HG02885 (cell line): ENCODE measurements at regions not wholly inside any gene's neighbourhood (a gene's known extent, or its start where the extent isn't known, plus 50 kb on each side); places are given as distances from the start of the nearest gene placed in this dataset.
"Not testable (repeated sequence)": the region's sequence is repeated elsewhere in the genome, so short reads cannot be mapped to it uniquely, and the experiment has no call there.

Source experiments
- ATAC-seq: cut with Tn5 transposase; IDR thresholded peaks from one replicate; pipeline ENCODE4 v1.9.1; 2021; ENCODE audit warnings: mild to moderate bottlenecking; ENCODE audit not compliant: unreplicated experiment, poor library complexity

DNA sequence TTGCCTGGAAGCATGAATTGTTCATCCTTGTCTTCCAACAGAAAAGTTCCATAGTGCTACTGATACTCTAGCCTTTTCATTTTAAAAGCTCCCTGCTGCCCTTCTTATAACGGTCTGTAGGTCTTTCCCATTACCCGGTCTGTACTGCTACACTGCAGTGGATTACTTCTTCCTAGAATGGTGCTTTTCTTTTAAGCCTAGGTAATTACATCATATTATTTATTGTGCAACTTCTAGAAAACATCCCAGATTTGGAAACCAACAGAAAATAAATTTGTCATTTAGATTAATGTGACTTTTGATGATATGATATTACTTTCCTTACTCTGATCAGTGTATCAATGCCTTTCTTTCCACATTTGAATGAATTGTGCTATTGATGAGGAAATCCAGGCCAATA lies 199.4 kb downstream of the TANC2 start:
- no peak for ATAC-seq

DNA sequence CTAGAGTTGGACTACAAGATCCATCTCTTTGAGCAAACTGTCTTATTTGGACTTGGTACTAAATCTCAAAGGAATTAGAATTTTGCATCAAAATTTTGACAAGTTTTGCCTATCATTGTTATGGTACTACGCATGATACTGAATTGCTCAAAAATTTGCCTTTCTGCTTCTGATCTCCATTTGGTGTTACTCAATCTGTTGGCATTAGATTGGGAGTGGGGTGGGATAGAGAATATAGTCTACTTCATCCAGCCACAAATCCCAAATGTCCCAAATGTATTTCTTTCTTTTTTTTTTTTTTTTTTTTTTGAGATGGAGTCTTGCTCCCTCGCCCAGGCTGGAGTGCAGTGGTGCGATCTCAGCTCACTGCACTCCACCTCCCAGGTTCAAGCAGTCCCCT lies 204.8 kb downstream of the TANC2 start:
- ATAC-seq, result no peak

DNA sequence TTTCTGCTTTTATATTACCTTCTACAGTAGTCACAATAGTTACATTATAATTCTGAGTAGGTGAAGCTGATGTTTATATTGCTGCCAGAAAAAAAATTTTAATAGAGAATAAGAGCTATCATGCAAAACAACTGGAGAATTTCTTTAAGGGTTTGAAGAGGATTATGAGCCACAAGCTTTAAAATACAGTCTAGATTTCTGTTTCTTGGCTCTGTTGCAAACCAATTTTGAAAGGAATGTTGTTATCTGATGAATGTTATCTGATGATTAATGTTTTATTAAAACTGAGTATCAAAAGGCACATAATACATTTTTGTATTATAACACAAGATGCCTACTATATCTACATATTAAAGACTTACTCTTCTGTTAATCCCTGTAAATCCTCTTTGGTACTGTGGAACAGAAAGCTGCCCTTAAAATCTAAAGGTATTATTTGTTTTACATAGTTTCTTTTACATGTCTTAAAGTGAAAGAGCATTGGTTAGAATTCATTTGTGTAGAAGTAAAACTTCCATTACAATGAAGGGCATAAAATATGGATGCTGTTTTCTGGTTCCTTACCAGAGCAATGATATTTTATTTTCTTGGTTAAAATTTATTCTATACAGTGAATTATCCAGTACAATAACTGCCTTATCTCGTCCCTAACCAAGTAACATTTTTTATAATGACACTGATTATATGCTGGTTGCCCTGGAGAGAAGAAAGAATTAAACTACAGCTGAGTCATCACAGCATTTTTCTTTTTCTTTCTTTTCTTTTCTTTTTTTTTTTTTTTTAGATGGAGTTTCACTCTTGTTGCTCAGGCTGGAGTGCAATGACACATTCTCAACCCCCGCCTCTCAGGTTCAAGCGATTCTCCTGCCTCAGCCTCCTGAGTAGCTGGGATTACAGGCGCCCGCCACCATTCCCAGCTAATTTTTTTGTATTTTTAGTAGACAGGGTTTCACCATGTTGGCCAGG lies 205.7 kb downstream of the TANC2 start:
- no peak for ATAC-seq

DNA sequence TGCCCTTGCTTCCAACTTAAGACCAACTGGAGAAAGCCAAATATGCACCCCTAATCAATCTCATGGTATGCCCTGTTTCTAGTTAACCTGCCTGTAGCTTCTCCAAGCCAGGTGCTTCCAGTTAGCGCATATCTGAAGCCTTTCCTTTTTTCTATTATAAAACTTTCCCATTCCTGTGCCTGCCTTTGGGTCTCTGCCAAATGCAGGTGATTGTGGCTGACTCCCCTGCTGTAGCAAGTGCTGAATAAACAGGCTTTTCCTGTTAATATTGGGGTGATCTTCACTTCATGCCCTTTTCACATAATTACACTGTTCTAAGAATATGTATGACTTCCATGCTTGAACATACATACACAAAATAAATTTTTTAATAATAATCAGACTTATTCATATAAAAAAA lies 207.4 kb downstream of the TANC2 start:
- no peak for ATAC-seq

DNA sequence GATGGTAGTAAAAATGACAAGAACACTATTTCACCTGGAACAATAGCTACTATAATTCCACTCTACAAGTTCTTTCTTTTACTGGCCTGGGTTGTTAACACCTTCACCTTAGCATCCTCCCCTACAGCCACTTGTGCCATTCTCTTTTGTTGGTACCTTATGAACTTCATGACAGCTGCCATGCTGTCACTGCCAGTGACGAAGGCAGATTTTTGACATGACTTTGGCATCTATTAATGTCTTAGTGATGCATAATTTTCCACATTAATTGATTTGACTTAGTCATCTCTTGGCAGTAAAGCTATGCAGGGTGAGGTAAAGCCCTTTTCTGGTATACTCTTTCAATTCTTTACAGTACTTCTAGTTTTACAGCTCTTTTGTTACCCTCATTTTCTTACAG lies 207.9 kb downstream of the TANC2 start:
- ATAC-seq, result no peak

DNA sequence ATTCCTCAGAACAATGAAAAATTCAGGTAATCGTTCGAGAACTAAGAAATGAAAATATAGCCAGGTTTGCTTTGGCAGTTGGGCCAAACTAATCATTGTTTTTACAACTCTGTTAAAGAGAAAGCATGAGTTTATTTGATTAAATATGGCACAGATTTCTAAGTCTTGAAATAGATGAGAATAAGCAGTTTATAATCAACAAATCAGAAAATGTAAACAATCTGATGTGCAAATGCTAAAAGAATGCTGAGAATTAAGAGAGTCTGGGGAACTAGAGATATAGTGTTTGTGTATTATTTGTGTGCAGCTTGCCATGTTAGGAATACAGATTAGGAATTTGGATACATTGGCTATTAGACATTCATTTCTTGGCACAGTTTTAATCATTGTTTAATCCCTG lies 212.5 kb downstream of the TANC2 start:
- no peak for ATAC-seq

DNA sequence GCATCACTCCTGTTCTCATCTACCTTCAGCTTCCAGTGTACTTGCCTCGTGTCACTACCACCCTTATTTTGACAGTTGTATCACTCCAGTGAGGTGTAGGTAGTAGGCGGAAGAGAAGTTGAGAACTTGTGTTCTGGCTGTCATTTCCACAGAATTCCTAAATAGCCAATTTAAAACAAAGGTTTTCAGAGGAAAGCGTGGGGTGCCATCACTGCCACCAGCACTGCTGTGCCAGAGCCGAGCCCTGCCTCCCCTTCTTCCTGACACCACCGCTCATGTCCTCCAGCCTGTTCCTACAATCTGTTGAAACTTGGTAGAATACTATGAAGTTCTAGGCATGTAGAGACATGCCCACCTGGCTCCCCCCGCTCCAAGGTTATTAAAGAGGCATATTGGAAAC lies 215.8 kb downstream of the TANC2 start:
- no peak for ATAC-seq

DNA sequence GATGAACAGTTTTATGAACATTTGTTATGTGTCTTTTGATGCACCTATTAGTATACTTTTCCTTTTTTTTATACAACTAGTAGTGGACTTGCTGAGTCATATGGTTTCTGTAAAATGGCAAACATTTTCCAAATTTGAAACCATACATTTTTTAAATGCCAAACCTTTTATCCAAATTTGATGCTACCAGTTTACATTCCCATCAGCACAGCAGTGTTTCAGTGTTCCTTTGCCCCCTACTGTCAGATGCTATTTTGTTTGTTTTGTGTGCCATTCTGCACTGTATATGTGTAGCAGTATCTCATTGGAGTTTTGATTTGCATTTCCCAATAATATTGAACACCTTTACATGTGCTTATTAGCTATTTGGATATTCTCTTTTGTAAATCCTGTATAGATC lies 219.4 kb downstream of the TANC2 start:
- no peak for ATAC-seq

DNA sequence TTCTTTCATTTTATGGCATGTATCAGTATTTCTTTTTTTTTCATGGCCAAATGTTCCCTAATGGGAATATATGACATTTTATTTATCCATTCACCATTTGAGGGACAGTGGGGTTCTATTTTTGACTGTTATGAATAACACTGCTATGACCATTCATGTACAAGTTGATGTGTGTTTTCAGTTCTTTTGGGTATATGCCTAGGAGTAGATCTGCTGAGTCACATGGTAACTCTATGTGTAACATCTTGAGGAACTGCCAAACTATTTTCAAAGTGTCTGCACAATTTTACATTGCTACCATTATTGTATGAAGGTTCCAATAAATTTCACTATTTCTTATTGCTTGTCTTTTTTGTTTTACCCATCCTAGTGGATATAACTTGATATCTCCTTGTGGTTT lies 223.0 kb downstream of the TANC2 start:
- ATAC-seq, result no peak

DNA sequence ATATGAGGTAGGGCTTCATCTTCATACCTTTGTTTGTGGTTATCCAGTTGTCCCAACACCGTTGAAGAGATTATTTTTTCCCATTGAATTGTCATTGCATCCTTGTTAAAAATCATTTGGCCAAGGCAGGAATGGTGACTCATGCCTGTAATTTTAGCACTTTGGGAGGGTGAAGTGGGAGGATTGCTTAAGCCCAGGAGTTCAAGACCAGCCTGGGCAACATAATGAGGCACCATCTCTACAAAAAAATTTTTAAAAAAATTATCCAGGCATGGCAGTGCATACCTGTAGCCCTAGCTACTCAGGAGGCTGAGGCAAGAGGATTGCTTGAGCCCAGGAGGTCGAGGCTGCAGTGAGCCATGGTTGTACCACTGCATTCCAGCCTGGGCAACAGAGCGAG lies 223.9 kb downstream of the TANC2 start:
- no peak for ATAC-seq

DNA sequence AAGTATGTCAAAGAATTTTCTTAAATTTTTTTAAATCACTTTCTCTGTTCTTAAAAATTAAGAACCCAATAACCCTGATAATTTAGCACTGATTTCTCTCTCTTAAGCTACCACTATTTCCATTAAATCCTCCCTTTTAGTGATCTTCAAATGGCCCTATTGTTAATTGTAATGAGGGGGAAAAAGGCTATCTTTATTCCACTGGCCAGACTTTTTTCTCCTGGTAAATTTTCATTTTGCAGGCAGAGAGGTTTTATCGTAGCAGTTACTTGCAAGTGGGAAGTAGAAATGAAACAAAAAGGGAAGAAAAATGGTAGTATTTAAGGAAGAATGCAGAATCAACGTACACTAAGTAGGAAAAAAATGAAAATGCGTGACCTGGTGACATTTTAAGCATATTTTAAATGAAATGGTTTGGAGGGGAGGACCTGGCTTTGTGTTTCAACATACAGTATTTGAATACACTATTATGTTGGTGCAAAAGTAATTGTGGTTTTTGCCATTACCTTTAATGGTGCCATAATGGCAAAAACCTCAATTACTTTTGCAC lies 224.9 kb downstream of the TANC2 start:
- ATAC-seq, result no peak

DNA sequence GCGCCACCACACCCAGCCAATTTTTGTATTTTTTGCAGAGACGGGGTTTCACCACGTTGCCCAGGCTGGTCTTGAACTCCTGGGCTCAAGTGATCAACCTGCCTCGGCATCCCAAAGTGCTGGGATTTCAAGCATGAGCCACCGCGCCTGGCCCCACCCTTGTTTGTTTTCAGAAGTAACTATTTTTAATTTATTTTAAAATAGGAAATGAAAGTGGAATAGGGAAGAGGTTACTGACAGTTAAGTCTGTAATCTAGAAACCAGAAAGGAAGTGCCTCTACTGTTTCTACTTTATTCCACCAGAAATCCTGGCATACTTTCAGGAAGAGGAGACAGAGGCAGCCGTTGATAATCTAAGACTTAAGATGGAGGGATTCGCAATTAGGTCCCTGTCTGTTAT lies 225.6 kb downstream of the TANC2 start:
- no peak for ATAC-seq

DNA sequence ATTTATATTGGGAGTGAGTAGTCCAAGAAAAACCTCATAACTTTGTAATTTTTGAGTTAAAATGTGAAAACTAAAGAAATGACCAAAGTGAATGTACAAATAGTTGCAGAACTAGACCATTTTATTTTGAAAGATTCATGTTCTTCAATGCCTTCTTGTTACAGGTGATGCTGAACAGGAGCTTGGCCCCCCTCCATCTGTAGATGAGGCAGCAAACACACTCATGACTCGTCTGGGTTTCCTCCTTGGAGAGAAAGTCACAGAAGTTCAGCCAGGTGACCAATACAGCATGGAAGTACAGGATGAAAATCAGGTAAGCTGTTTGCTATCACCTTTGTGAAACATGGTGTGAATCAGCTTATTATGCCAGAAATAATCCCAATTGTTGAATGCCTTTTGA lies 227.8 kb downstream of the TANC2 start:
- no peak for ATAC-seq

DNA sequence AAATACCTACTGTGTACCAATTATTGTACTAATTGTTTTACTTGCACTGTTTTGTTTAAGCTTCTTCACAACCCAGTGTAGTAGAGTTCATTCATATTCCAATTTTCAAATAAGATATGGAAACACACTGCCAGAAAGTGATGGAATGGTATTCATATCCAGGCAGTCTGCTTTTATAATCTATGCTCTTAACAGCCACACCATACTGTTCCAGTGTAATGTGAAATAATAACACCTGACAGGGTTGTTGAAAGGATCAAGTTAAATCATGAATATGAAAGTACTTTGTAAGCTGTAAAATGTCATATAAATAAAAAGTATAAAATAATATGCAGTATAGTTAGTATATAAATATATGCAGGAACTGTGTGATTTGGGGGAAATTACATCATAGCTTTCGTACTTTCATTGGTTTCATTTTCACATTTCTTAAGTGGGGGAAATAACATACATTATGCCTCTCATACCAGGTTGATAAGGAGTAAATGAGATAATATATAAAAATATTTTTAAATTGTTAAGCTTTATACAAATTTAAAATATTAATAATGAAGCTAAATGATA lies 230.8 kb downstream of the TANC2 start:
- ATAC-seq, result no peak

DNA sequence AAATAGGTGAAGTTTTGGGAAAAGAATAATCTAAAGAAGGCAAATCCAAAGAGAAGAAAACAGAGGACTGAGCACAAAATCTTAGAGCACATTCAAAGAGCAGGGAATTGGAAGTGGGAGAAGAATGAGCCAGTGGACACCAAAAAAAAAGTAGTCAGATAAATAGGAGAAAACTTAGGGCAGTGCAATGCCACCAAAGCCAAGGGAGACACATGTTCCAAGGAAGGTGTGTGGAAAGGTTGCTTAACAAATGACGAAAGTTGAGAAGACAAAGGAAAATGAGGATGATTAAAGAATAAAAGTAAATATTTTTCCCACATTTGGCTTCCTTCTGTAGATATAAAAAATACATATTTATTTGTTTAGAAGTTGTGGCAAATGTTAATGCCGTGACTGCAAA lies 237.6 kb downstream of the TANC2 start:
- ATAC-seq, result no peak

DNA sequence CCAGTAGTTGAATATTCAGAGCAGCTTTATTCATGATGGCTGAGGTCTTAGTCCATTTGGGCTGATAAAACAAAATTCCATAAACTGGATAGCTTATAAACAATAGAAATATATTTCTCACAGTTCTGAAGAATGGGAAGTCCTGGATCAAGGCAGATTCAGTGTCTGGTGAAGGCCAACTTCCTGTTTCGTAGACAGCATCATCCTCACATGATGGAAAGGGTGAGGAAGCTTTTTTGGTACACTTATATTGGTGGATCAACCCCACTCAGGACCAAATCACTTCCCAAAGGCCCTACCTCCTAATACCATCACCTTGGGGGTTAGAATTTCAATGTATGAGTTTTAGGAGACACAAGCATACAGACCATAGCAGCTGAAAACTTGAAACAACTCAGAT lies 224.2 kb downstream of the CYB561 start:
- no peak for ATAC-seq

DNA sequence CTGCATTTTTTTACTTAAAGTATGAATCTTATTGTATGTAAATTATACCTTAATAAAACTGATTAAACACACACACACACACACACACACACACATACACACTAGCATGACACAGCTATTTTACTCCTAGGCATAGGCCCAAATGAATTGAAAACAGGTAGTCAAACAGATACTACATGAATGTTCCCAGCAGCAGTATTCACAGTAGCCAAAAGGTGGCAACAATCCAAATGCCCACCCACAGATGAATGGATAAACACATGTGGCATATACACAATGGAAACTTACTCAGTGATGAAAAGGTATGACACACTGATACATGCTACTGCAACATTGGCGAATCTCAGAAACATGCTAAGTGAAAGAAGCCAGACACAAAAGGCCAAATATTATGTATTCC lies 223.5 kb downstream of the CYB561 start:
- no peak for ATAC-seq

DNA sequence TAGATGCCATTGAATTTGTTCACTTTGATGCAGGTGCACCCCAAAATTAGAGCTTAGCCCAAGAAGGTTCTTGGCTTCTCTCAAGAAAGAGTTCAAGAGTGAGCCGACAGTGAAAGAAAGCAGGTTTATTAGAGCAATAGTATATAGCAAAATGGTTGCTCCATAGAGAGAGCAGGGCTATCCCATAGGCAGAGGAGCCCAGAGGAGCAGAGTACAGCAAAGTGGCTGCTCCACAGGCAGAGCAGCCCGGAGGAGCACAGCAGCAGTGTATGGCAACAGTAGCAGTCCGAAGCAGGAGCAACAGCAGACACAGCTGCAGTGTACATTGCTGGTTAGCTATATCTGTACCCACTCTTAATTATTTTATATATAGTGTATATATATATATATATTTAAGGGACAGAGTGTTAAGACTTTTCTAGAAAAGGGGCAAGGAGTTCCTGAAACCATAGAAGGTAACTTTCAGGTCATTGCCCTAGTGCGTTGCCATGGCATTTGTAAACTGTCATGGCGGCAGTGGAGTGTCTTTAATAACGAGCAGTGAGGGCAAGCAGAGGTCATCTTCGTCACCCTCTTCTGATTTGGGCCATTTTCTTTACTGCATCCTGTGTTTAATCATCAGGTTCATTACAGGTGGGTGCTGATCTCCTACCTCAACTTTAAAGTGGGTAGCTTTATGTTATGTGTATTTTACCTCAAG lies 222.7 kb downstream of the CYB561 start:
- no peak for ATAC-seq

DNA sequence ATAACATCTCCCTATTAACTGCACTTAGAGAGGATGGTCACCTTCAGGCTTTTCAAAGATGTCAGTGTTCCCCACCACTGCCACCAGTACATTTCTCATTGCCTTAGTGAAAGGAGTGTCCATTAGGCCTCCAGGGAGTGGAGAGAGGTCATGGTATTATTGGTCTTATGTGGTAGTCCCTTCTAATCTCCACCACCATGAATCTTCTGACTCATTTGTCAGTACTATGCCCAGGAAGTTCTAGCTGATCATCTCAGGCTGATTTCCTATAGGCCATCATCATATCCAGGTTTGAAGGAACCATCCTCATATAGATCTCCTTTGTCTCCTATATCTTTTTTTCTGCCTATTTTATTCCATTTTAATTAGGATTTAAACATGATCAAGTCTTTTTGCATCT lies 221.5 kb downstream of the CYB561 start:
- no peak for ATAC-seq

DNA sequence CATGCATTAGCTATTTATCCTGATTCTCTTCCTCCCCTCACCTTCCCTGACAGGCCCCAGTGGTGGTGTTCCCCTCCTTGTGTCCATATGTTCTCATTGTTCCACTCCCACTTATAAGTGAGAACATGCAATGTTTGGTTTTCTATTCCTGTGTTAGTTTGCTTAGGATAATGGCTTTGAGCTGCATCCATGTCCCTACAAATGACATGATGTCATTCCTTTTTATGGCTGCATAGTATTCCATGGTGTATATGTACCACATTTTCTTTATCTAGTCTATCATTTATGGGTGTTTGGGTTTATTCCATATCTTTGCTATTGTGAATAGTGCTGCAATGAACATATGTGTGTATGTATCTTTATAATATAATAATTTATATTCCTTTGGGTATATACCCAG lies 219.4 kb downstream of the CYB561 start:
- not testable (repeated sequence) for ATAC-seq

DNA sequence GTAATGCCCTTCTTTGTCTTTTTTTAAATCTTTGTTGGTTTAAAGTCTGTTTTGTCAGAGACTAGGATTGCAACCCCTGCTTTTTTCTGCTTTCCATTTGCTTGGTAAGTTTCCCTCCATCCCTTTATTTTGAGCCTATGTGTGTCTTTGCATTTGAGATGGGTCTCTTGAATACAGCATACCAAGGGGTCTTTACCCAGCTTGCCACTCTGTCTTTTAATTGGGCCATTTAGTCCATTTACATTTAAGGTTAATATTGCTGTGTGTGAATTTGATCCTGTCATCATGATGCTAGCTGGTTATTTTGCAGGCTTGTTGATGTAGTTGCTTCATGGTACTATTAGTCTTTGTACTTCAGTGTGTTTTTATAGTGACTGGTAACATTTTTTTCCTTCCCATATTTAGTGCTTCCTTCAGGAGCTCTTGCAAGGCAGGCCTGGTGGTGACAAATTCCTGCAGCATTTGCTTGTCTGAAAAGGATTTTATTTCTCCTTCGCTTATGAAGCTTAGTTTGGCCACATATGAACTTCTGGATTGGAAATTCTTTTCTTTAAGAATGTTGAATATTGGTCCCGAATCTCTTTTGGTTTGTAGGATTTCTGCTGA lies 215.0 kb downstream of the CYB561 start:
- not testable (repeated sequence) for ATAC-seq
